ENCODE measurements at regions not wholly inside any gene's neighbourhood (a gene's known extent, or its start where the extent isn't known, plus 50 kb on each side); places are given as distances from the start of the nearest gene placed in this dataset.
"Not testable (repeated sequence)": the region's sequence is repeated elsewhere in the genome, so short reads cannot be mapped to it uniquely, and the experiment has no call there.

- TF ChIP-seq POLR2A (IDR thresholded peaks at IDR 0.05): no peak
- TF ChIP-seq POLR2AphosphoS5 (IDR thresholded peaks at IDR 0.05): no peak
- TF ChIP-seq EP300 (IDR thresholded peaks at IDR 0.05): no peak
- peak in 1 of 2 donors; percentile 44 for TF ChIP-seq CTCF (IDR thresholded peaks at IDR 0.05)
- DNase-seq (ENCODE audit: low spot score in 2 of 2): no peak
- H3K4me3 ChIP-seq: no peak overlapping the region
Observed at GRCh38 chr15:98292442-98293240, 332.1 kb downstream of the ARRDC4 start.

GRCh38 chr15:98294126-98294525 is 333.6 kb downstream of the ARRDC4 start:
- Histone ChIP-seq H3K9me3 (no peaks in the 10 kb centered on the region), H3K27ac (no peak overlapping the region), H3K36me3 (no peaks in the 10 kb centered on the region), H3K4me3 (no peak overlapping the region), H3K4me1 (peaks cover 6% of the 10 kb centered on the region), H3K27me3 (peaks cover 52% of the 10 kb centered on the region)
- 63% methylated on average over 6 of the region's 7 CpGs for WGBS
- DNase-seq (ENCODE audit: low spot score in 2 of 2): no peak
- TF ChIP-seq CTCF (IDR thresholded peaks at IDR 0.05) (no peak), EP300 (IDR thresholded peaks at IDR 0.05) (no peak), POLR2A (IDR thresholded peaks at IDR 0.05) (no peak), POLR2AphosphoS5 (IDR thresholded peaks at IDR 0.05) (no peak)

More at GRCh38 chr15:98292442-98293240, 332.1 kb downstream of the ARRDC4 start:
- H3K9me3 ChIP-seq: no peaks in the 10 kb centered on the region
- peaks cover 59% of the 10 kb centered on the region for H3K27me3 ChIP-seq
- 11% methylated on average over 10 of the region's 46 CpGs for WGBS
- H3K36me3 ChIP-seq: no peaks in the 10 kb centered on the region
- no peak overlapping the region for H3K27ac ChIP-seq
- H3K4me1 ChIP-seq: peaks cover 6% of the 10 kb centered on the region

GRCh38 chr15:98295101-98295759 is 334.7 kb downstream of the ARRDC4 start:
- WGBS: 34% methylated on average over 10 of the region's 10 CpGs
- H3K4me1 ChIP-seq; H3K36me3 ChIP-seq; H3K9me3 ChIP-seq; H3K4me3 ChIP-seq; DNase-seq (ENCODE audit: low spot score in 2 of 2); H3K27ac ChIP-seq: not testable (repeated sequence)
- H3K27me3 ChIP-seq: peaks cover 54% of the 10 kb centered on the region

GRCh38 chr15:98296653-98297052 is 336.1 kb downstream of the ARRDC4 start:
- 60% methylated on average over 4 of the region's 4 CpGs for WGBS
- Histone ChIP-seq H3K4me3 (no peak overlapping the region), H3K36me3 (no peaks in the 10 kb centered on the region), H3K27me3 (peaks cover 48% of the 10 kb centered on the region), H3K9me3 (no peaks in the 10 kb centered on the region), H3K27ac (no peak overlapping the region), H3K4me1 (peaks cover 6% of the 10 kb centered on the region)
- no peak for DNase-seq (ENCODE audit: low spot score in 2 of 2)
- TF ChIP-seq POLR2AphosphoS5 (IDR thresholded peaks at IDR 0.05): no peak
- no peak for TF ChIP-seq EP300 (IDR thresholded peaks at IDR 0.05)
- TF ChIP-seq POLR2A (IDR thresholded peaks at IDR 0.05): no peak
- no peak for TF ChIP-seq CTCF (IDR thresholded peaks at IDR 0.05)

GRCh38 chr15:98304371-98304770 is 343.9 kb downstream of the ARRDC4 start:
- Histone ChIP-seq H3K9me3 (no peaks in the 10 kb centered on the region), H3K36me3 (no peaks in the 10 kb centered on the region), H3K4me1 (no peaks in the 10 kb centered on the region), H3K27me3 (peaks cover 43% of the 10 kb centered on the region), H3K4me3 (no peak overlapping the region), H3K27ac (no peak overlapping the region)
- DNase-seq (ENCODE audit: low spot score in 2 of 2): peak in 1 of 2 donors; percentile 24
- WGBS: 72% methylated on average over 8 of the region's 8 CpGs
- TF ChIP-seq CTCF (IDR thresholded peaks at IDR 0.05): no peak

Data from suprapubic skin (tissue), 4 donors.